ENCODE measurements at regions not wholly inside any gene's neighbourhood (a gene's known extent, or its start where the extent isn't known, plus 50 kb on each side); places are given as distances from the start of the nearest gene placed in this dataset.
A peak's percentile ranks its signal among the peaks of the same experiment; 100 is the strongest.

- DNase-seq (ENCODE audit: low read depth in 3 of 3) = no peak
Observed at GRCh38 chr3:11089931-11090330, 64.4 kb upstream of the HRH1 start.

- no peak for DNase-seq (ENCODE audit: low read depth in 3 of 3)
Observed at GRCh38 chr3:11090551-11090950, 63.7 kb upstream of the HRH1 start.

GRCh38 chr3:11091088-11091590 is 63.2 kb upstream of the HRH1 start:
- no peak for DNase-seq (ENCODE audit: low read depth in 3 of 3)

- DNase-seq (ENCODE audit: low read depth in 3 of 3) = no peak
Observed at GRCh38 chr3:11091791-11092190, 62.5 kb upstream of the HRH1 start.

GRCh38 chr3:11093823-11094340 is 60.4 kb upstream of the HRH1 start:
- no peak for DNase-seq (ENCODE audit: low read depth in 3 of 3)

GRCh38 chr3:11095932-11096265 is 58.4 kb upstream of the HRH1 start:
- no peak for DNase-seq (ENCODE audit: low read depth in 3 of 3)

- DNase-seq (ENCODE audit: low read depth in 3 of 3) = peak; percentile 59 to 75 (median 66)
Observed at GRCh38 chr3:11096266-11097139, 57.8 kb upstream of the HRH1 start.

- DNase-seq (ENCODE audit: low read depth in 3 of 3) = no peak
Observed at GRCh38 chr3:11099306-11099705, 55.0 kb upstream of the HRH1 start.
